ENCODE measurements at regions not wholly inside any gene's neighbourhood (a gene's known extent, or its start where the extent isn't known, plus 50 kb on each side); places are given as distances from the start of the nearest gene placed in this dataset.

- no TSS peak for BruUV-seq (replicated peaks)
- no peak for DNase-seq (ENCODE audit: low spot score)
- TF ChIP-seq, protein P1, sequence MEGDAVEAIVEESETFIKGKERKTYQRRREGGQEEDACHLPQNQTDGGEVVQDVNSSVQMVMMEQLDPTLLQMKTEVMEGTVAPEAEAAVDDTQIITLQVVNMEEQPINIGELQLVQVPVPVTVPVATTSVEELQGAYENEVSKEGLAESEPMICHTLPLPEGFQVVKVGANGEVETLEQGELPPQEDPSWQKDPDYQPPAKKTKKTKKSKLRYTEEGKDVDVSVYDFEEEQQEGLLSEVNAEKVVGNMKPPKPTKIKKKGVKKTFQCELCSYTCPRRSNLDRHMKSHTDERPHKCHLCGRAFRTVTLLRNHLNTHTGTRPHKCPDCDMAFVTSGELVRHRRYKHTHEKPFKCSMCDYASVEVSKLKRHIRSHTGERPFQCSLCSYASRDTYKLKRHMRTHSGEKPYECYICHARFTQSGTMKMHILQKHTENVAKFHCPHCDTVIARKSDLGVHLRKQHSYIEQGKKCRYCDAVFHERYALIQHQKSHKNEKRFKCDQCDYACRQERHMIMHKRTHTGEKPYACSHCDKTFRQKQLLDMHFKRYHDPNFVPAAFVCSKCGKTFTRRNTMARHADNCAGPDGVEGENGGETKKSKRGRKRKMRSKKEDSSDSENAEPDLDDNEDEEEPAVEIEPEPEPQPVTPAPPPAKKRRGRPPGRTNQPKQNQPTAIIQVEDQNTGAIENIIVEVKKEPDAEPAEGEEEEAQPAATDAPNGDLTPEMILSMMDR (conservative IDR thresholded peaks at IDR 0.05; ENCODE audit: low read depth, low read length) = no peak
- no peak for TF ChIP-seq EZH2 (IDR thresholded peaks at IDR 0.05; ENCODE audit: borderline replicate concordance, low read depth, low read length, poor library complexity, severe bottlenecking)
- Histone ChIP-seq H3K27ac (ENCODE audit: low read depth, low read length, poor library complexity, severe bottlenecking) (no peak overlapping the region), H3K36me3 (ENCODE audit: insufficient read depth, low read length, poor library complexity, severe bottlenecking) (no peaks in the 10 kb centered on the region), H3K4me1 (ENCODE audit: insufficient read depth, low read length, poor library complexity, severe bottlenecking) (no peaks in the 10 kb centered on the region), H3K27me3 (replicated peaks; ENCODE audit: insufficient read depth, low read depth, low read length, poor library complexity) (no peaks in the 10 kb centered on the region), H3K4me3 (ENCODE audit: low read depth, low read length, poor library complexity, severe bottlenecking) (no peak overlapping the region), H3K9me3 (ENCODE audit: low read depth, low read length, poor library complexity, severe bottlenecking) (no peaks in the 10 kb centered on the region)
- CTCF ChIA-PET = no interaction called here
- intact Hi-C loops (cut with micrococcal nuclease; ENCODE audit: unreplicated experiment) = no loop called here
- POLR2A ChIA-PET (ENCODE audit: low non-redundant PET) = no interaction called here
Observed at GRCh38 chr2:221741496-221742211, 169.6 kb upstream of the EPHA4 start.

DNA sequence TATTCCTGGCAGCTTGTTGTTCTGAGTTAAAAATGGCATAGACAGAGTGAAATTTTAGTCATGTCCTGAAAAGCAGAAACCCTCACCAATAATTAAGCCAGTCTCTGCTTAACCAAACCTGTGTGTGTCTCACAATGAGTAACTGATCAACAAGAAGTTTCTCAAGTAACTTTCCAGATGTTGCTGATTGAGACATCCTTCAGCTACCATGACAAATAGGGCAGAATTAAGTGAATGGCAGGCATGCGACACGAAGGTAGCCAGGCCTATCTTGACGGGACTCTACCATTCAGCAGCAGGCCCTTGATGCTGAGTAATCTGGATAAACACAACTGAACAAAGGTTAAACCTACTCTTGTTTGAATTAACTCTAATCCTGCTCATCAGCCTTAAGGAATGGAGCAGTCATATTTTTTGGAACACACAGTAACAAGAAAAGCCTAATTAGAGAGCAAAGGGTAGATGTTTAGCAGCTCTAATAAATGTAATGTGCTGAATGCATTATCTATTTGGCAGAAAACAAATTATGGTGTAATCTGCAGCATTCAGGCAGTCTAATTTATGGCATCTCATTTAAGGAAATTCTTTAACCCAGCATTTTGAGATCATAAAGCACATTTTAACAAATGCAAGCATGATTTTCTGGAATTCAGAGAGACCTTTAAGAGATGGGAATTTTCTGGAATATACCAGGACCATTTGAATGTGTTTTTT, 159.5 kb upstream of the EPHA4 start:
- ChIA-PET CTCF (no interaction called here), POLR2A (ENCODE audit: low non-redundant PET) (no interaction called here)
- Histone ChIP-seq H3K36me3 (ENCODE audit: insufficient read depth, low read length, poor library complexity, severe bottlenecking) (no peaks in the 10 kb centered on the region), H3K9me3 (ENCODE audit: low read depth, low read length, poor library complexity, severe bottlenecking) (no peaks in the 10 kb centered on the region), H3K27me3 (replicated peaks; ENCODE audit: insufficient read depth, low read depth, low read length, poor library complexity) (no peaks in the 10 kb centered on the region), H3K4me3 (ENCODE audit: low read depth, low read length, poor library complexity, severe bottlenecking) (no peak overlapping the region), H3K4me1 (ENCODE audit: insufficient read depth, low read length, poor library complexity, severe bottlenecking) (peaks cover 4% of the 10 kb centered on the region), H3K27ac (ENCODE audit: low read depth, low read length, poor library complexity, severe bottlenecking) (no peak overlapping the region)
- no TSS peak for BruUV-seq (replicated peaks)
- DNase-seq (ENCODE audit: low spot score) = no peak
- TF ChIP-seq, protein P1 (conservative IDR thresholded peaks at IDR 0.05; ENCODE audit: low read depth, low read length) = no peak
- TF ChIP-seq EZH2 (IDR thresholded peaks at IDR 0.05; ENCODE audit: borderline replicate concordance, low read depth, low read length, poor library complexity, severe bottlenecking) = no peak
- intact Hi-C loops (cut with micrococcal nuclease; ENCODE audit: unreplicated experiment) = no loop called here

GRCh38 chr2:221726894-221727513, 154.9 kb upstream of the EPHA4 start:
- H3K27me3 ChIP-seq (replicated peaks; ENCODE audit: insufficient read depth, low read depth, low read length, poor library complexity) = no peaks in the 10 kb centered on the region
- POLR2A ChIA-PET (ENCODE audit: low non-redundant PET) = no interaction called here
- no TSS peak for BruUV-seq (replicated peaks)
- peaks cover 4% of the 10 kb centered on the region for H3K4me1 ChIP-seq (ENCODE audit: insufficient read depth, low read length, poor library complexity, severe bottlenecking)
- CTCF ChIA-PET = no interaction called here
- H3K4me3 ChIP-seq (ENCODE audit: low read depth, low read length, poor library complexity, severe bottlenecking) = no peak overlapping the region
- peaks cover 5% of the 10 kb centered on the region for H3K9me3 ChIP-seq (ENCODE audit: low read depth, low read length, poor library complexity, severe bottlenecking)
- H3K36me3 ChIP-seq (ENCODE audit: insufficient read depth, low read length, poor library complexity, severe bottlenecking) = no peaks in the 10 kb centered on the region
- TF ChIP-seq EZH2 (IDR thresholded peaks at IDR 0.05; ENCODE audit: borderline replicate concordance, low read depth, low read length, poor library complexity, severe bottlenecking) = no peak
- TF ChIP-seq, protein P1 (conservative IDR thresholded peaks at IDR 0.05; ENCODE audit: low read depth, low read length) = no peak
- no peak for DNase-seq (ENCODE audit: low spot score)
- H3K27ac ChIP-seq (ENCODE audit: low read depth, low read length, poor library complexity, severe bottlenecking) = no peak overlapping the region
- intact Hi-C loops (cut with micrococcal nuclease; ENCODE audit: unreplicated experiment) = no loop called here
